Osteoblast (primary cell): ENCODE measurements at regions not wholly inside any gene's neighbourhood (a gene's known extent, or its start where the extent isn't known, plus 50 kb on each side); places are given as distances from the start of the nearest gene placed in this dataset.

Source experiments
- DNase-seq: peaks from one replicate; pipeline ENCODE4 v3.0.0; 2011; ENCODE audit warnings: low spot score, mixed read lengths; ENCODE audit not compliant: insufficient read length; ENCODE audit errors: missing footprints
- H2AFZ ChIP-seq: 2 replicates; pipeline ENCODE4 v1.6.0; 2011; ENCODE audit warnings: mild to moderate bottlenecking, low read length
- H3K27ac ChIP-seq: 2 replicates; pipeline ENCODE4 v1.5.1; 2011; ENCODE audit warnings: mild to moderate bottlenecking, low read depth, low read length, moderate library complexity
- H3K27me3 ChIP-seq: 2 replicates; pipeline ENCODE4 v1.6.0; 2012; ENCODE audit warnings: mild to moderate bottlenecking, control low read depth, inconsistent platforms, low read length, moderate library complexity; ENCODE audit not compliant: insufficient read depth
- H3K36me3 ChIP-seq: 2 replicates; pipeline ENCODE4 v1.5.1; 2011; ENCODE audit warnings: mild to moderate bottlenecking, low read length, control low read depth, moderate library complexity; ENCODE audit not compliant: insufficient read depth
- H3K4me1 ChIP-seq: 2 replicates; pipeline ENCODE4 v1.5.1; 2011; ENCODE audit warnings: mild to moderate bottlenecking, low read length, control low read depth, moderate library complexity; ENCODE audit not compliant: insufficient read depth
- H3K4me2 ChIP-seq: 2 replicates; pipeline ENCODE4 v1.6.0; 2011; ENCODE audit warnings: mild to moderate bottlenecking, low read length; ENCODE audit not compliant: insufficient read depth
- H3K4me3 ChIP-seq: fragments of 200-600 bp; sonication (generic); 3 replicates; pipeline ENCODE4 v1.5.1; 2012; ENCODE audit warnings: mild to moderate bottlenecking, low read length, inconsistent platforms; ENCODE audit not compliant: insufficient read depth
- H3K79me2 ChIP-seq: 2 replicates; pipeline ENCODE4 v1.6.0; 2012; ENCODE audit warnings: mild to moderate bottlenecking, low read length, control low read depth, inconsistent platforms; ENCODE audit not compliant: insufficient read depth
- H3K9me3 ChIP-seq: 2 replicates; pipeline ENCODE4 v1.5.1; 2011; ENCODE audit warnings: low read depth, low read length, control low read depth
- H4K20me1 ChIP-seq: 2 replicates; pipeline ENCODE4 v1.6.0; 2012; ENCODE audit warnings: mild to moderate bottlenecking, low read length, control low read depth; ENCODE audit not compliant: insufficient read depth
- TF ChIP-seq, protein P1 (sequence below): IDR thresholded peaks from 2 replicates; pipeline ENCODE4 v1.5.1; 2011; ENCODE audit warnings: mild to moderate bottlenecking, low read depth, low read length, moderate library complexity; ENCODE audit errors: extremely low read depth

DNA sequence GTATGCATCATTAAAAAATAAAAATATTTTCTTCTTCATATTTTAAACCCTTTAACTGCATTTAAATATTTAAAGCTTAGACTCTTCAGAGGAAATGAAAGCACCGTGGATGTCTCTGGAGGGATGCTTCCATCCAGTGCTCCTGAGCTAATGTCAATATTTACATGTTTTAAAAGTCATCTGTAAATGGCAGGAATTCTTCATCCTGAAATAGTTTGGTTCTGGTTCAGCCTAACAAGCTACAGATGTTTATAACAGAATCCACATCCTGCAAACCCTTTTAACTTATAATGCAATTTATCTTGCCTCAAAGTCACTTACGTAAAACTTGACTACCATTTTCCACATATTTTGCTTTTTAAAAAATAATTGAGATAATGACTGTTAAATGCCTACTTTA lies 1207.3 kb downstream of the SLC16A7 start:
- no peak overlapping the region for H3K4me3 ChIP-seq
- DNase-seq = no peak
- TF ChIP-seq, protein P1, sequence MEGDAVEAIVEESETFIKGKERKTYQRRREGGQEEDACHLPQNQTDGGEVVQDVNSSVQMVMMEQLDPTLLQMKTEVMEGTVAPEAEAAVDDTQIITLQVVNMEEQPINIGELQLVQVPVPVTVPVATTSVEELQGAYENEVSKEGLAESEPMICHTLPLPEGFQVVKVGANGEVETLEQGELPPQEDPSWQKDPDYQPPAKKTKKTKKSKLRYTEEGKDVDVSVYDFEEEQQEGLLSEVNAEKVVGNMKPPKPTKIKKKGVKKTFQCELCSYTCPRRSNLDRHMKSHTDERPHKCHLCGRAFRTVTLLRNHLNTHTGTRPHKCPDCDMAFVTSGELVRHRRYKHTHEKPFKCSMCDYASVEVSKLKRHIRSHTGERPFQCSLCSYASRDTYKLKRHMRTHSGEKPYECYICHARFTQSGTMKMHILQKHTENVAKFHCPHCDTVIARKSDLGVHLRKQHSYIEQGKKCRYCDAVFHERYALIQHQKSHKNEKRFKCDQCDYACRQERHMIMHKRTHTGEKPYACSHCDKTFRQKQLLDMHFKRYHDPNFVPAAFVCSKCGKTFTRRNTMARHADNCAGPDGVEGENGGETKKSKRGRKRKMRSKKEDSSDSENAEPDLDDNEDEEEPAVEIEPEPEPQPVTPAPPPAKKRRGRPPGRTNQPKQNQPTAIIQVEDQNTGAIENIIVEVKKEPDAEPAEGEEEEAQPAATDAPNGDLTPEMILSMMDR = no peak

DNA sequence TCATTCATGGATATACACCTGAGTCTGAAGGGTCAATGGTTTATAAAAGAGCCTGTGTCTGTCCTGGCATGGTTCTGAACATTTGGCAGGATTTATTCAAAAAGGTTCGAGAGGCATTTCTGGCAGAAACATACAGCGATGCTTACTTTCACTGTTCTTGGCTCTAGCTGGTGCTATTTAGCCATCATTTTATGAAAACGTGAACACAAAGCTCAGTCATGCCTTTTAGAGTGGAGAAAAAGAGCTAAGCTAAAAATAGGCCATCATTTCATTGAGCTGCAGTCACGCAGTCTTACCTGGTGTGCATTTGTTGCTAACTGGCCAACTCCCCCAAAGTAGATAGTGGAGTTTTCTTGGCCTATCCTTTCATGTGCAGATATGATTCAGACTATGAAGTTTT lies 1209.5 kb downstream of the SLC16A7 start:
- Histone ChIP-seq H3K79me2 (no peaks in the 10 kb centered on the region), H3K27me3 (no peaks in the 10 kb centered on the region), H2AFZ (no peak overlapping the region), H3K4me3 (no peak overlapping the region), H4K20me1 (no peaks in the 10 kb centered on the region), H3K36me3 (no peaks in the 10 kb centered on the region), H3K9me3 (peaks cover 2% of the 10 kb centered on the region), H3K27ac (no peak overlapping the region), H3K4me1 (no peaks in the 10 kb centered on the region), H3K4me2 (no peak overlapping the region)
- no peak for DNase-seq
- TF ChIP-seq, protein P1 = no peak

More for the DNA sequence above, 1207.3 kb downstream of the SLC16A7 start:
- Histone ChIP-seq H4K20me1 (no peaks in the 10 kb centered on the region), H3K9me3 (peaks cover 2% of the 10 kb centered on the region), H3K4me1 (no peaks in the 10 kb centered on the region), H3K79me2 (no peaks in the 10 kb centered on the region), H3K36me3 (no peaks in the 10 kb centered on the region), H2AFZ (no peak overlapping the region), H3K4me2 (no peak overlapping the region), H3K27ac (no peak overlapping the region), H3K27me3 (no peaks in the 10 kb centered on the region)

DNA sequence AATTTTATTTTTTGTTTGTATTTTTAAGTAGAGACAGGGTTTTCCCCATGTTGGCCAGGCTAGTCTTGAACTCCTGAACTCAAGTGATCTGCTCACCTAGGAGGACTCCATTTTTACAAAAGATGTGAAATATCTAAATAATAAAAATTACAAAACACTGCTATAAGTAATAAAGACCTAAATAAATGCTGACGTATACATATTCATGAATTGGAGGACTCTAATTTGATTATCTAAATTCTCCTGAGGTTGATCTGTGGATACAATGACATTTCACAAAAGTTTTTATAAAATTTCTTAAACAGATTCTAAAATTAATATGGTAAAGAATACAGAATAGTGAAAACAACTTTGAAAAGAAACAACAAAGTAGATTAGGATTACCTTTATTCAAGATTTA lies 1224.0 kb downstream of the SLC16A7 start:
- DNase-seq = no peak
- Histone ChIP-seq H3K27me3 (no peaks in the 10 kb centered on the region), H3K36me3 (no peaks in the 10 kb centered on the region), H3K4me1 (no peaks in the 10 kb centered on the region), H4K20me1 (no peaks in the 10 kb centered on the region), H3K9me3 (peaks cover 2% of the 10 kb centered on the region), H3K4me3 (no peak overlapping the region), H3K27ac (no peak overlapping the region), H2AFZ (no peak overlapping the region), H3K79me2 (no peaks in the 10 kb centered on the region), H3K4me2 (no peak overlapping the region)
- TF ChIP-seq, protein P1 = no peak

DNA sequence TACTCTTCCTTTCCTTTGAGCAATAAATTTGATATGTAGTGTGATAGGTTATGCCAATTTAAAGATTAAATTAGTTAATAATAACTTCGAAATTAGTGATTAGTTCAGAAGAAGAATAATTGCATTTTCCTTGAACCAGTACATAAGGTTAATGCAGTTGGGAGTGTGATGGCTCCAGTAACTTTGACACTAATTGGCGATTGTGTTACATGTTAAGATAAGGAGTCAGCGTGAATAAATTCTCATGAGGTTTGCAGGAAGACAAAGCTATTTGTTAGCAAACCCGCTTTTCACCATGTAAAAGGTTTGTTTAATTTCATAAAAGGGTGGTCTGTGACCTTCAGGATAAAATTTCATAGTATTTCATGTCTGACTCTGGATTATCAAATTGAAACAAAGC lies 1226.8 kb downstream of the SLC16A7 start:
- Histone ChIP-seq H3K36me3 (no peaks in the 10 kb centered on the region), H3K4me2 (no peak overlapping the region), H2AFZ (no peak overlapping the region), H3K27ac (no peak overlapping the region), H3K4me1 (no peaks in the 10 kb centered on the region), H3K27me3 (no peaks in the 10 kb centered on the region), H4K20me1 (no peaks in the 10 kb centered on the region), H3K9me3 (peaks cover 2% of the 10 kb centered on the region), H3K4me3 (no peak overlapping the region), H3K79me2 (no peaks in the 10 kb centered on the region)
- DNase-seq = no peak
- TF ChIP-seq, protein P1 = no peak
